ENCODE measurements at regions not wholly inside any gene's neighbourhood (a gene's known extent, or its start where the extent isn't known, plus 50 kb on each side); places are given as distances from the start of the nearest gene placed in this dataset.

- peak; percentile 63 for DNase-seq
Observed at GRCh38 chr5:39580702-39581453, 156.1 kb upstream of the DAB2 start.

DNA sequence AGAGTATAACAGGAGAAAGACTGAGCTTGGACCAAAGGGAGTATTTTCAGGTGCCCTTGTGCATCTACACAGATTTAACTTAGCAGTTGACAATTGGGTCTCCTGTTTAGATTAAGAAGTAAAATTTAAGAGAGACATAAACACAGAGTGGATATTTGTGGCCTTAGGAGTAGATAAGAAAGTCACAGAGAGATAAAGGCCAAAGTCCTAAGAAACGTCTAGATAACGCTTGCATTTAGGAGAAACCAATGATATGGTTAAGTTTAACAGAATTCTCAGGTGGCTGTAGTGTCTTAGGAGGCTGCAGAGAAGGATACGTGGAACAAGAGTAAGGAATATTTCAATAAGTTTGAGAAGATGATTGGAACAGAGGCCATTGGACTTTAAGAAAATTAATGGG is 155.0 kb upstream of the DAB2 start:
- DNase-seq: no peak

GRCh38 chr5:39578887-39579497 is 154.2 kb upstream of the DAB2 start:
- peak; percentile 10 for DNase-seq

- no peak for DNase-seq
Observed at GRCh38 chr5:39577529-39577928, 152.7 kb upstream of the DAB2 start.

DNA sequence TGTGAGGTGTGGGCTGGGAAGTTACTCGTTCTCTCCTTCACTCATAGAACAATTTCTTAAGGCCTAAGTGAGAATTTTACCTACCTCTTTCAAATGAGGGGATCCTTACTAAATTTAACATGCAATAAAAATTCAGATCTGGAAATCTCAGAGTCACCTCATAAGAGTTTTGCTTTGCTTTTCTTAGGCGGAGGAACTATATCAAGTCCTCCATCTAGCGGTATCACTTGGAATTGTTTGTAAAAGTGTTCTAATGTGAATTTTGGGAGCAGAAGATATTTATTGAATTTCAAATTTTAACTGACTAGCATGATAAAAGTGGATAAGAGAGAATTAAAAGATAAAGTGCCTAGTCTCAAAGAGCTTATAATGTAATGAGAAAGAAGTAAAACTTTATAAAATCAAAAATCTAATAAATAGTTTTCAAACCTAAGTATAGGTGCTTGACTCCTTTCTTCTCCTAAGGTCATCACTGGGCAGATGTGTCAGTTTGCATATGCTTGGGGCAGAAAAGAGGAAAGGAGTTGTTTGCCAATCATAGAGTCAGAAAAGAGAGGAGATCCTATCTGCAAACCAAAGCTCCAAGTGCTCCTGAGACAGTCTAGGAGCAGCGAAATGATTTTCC is 145.7 kb upstream of the DAB2 start:
- peak; percentile 55 for DNase-seq

DNA sequence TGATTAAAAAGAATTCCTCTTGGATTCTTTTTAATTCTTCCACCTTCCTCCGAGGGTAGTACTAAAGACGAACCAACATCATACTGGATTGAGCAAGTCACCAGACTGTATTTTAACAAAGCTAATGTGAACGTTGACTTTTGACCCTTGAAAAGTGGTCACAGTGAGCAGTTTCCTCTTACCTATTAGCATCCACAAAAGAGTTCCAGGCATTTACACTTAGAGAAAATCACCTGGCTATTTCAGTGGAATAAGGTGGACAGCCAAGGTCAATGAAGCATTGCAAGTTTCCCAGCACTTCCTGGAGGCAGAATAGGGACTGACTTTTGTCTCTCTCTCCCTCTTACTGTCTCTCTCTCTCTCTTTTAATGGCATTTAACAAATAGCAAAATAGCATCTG is 145.1 kb upstream of the DAB2 start:
- DNase-seq: no peak

- DNase-seq: no peak
Observed at GRCh38 chr5:39566891-39567290, 142.1 kb upstream of the DAB2 start.

DNA sequence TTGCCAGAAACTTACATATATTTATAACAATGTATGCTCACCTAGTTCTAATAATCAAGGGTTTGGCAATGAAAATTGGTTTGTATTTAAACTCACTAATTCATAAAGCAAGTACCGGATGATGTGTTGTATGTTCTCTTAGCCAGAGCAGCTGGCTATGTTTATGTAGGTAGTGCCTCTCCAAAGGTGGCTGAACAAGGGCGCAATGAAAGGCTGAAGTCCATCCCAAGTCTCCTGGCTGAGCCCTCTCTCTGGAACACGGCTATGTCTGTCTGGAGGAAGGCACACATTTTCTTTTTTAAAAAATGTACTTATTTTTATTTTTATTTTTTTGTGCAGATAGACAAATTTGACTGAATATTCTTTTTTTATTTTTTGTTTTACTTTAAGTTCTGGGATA is 141.2 kb upstream of the DAB2 start:
- no peak for DNase-seq

DNA sequence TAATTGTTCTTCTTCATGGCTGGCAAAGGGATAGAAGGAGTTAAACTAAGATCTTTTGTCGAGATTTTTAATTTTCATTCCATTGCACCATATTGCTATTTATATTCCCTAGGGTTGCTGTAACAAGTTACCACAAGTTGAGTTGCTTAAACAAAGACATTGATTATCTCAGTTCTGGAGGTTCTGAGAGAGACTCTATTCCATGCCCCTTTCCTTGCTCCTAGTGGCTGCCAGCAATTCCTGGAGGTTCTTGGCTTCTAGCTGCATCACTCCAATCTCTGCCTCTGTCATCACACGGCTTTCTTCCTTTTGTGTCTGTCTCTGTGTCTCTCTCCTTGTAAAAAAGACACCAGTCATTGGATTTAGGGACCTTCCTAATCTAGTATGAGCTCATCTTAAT is 136.6 kb upstream of the DAB2 start:
- no peak for DNase-seq

GRCh38 chr5:39560726-39561125 is 135.9 kb upstream of the DAB2 start:
- no peak for DNase-seq

- no peak for DNase-seq
Observed at GRCh38 chr5:39559923-39560322, 135.1 kb upstream of the DAB2 start.

DNA sequence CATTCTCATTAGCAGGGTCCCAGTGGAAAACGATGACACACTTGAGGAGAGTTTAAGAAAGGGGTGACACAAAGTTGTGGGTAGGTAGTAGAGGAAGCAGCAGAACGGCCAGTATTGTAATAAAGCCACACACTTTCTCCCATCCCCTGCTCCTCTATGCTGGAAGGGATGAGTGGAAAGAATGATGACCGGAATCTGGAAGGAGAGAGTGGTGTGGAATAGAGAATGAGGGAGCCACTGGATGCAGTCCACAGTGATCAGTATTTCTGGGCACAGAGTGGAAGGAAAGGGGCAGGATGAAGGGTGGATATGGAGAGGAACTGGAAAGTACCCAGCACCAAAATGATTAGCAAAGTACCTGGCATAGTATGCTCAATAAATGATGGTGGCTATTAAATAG is 133.8 kb upstream of the DAB2 start:
- no peak for DNase-seq

DNA sequence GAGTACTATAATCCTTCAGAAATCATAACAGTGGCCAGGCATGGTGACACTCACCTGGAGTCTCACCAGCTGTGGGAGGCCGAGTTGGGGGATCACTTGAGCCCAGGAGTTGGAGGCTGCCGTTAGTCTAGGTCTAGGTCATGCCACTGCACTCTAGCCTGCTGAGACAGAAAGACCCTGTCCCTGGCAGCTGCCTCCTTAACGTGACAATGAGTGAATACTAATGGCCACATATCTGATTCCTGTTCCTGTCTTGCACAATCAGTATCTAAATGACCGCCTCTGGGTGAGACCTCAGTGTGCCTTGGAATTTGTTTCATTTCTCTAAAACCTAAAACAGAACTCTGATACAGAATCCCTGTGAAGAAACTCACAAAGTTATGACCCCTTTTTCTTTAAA is 131.0 kb upstream of the DAB2 start:
- DNase-seq: no peak

DNA sequence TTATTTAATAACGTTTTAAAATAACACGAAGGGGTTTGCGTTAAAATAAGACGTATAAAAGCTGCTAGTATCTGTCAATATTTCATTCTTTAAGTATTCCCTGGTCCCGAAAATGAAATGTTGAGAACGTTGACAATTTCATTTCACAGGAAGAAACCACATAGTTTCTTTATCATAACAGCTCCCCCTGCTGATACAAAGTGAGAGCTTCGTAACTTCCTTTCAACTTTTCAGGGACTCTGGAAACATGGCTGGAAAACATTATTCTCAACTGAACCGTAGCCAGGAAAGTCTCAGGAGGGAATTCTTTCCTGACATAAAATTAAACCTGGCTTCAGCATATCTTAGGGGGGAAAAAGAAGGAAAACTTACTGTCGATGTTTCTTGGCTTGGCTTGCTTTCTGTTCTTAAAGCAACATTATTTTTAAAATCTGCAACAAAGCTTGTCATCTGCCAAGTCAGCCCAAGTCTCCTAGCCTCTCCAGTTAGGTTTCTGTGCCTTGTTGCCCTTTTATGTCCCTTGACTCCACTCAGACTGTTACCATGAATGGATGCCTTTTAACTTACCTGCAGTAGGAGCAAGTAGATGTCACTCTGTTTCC is 122.9 kb upstream of the DAB2 start:
- DNase-seq: peak; percentile 60

DNA sequence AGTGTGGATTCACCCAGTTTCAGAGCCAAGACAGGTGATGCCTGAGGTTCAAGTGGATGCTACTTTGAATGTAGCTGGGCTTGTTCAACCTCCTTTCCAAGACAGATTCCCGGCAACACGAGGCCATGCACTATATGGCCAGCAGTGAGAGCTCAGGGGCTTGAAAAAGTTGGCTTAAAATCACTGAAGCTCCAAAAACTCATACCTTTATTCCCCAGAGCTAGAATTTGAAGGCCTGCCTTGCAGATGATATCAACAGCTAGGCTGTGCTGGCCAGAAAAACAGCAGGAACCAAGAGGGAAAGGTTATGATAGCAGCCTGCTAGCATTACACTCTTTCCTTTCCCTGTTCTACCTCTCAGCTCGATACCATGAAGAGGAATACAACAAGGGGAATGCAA is 120.2 kb upstream of the DAB2 start:
- DNase-seq: no peak

GRCh38 chr5:39543335-39543734 is 118.6 kb upstream of the DAB2 start:
- peak; percentile 17 for DNase-seq

- no peak for DNase-seq
Observed at GRCh38 chr5:39542511-39543285, 117.9 kb upstream of the DAB2 start.

- DNase-seq: no peak
Observed at GRCh38 chr5:39541920-39542319, 117.1 kb upstream of the DAB2 start.

GRCh38 chr5:39539470-39539869 is 114.7 kb upstream of the DAB2 start:
- no peak for DNase-seq

GRCh38 chr5:39534690-39535089 is 109.9 kb upstream of the DAB2 start:
- no peak for DNase-seq

DNA sequence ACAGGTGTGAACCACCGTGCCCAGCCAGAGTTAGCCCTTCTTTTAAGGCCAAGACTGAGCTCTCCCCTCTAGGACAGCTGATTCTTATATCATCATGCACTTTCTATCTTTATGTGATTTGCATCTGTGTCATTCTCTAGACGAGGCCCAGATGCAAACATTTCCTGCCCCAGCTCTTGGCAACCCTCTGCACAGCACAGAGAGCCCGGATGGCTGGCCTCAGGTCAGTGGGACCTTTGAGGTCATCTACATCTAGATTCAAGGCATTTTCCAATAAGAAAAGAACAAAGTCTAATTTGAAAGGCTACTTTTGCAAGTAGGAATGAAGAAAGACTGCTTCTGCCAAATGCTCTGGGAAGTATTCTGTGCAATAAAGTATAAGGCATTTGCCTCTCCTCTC is 109.0 kb upstream of the DAB2 start:
- no peak for DNase-seq

- DNase-seq: no peak
Observed at GRCh38 chr5:39532511-39532910, 107.7 kb upstream of the DAB2 start.

GRCh38 chr5:39531306-39531705 is 106.5 kb upstream of the DAB2 start:
- no peak for DNase-seq

Measured in HCEC 1CT (cell line).